ENCODE measurements at regions not wholly inside any gene's neighbourhood (a gene's known extent, or its start where the extent isn't known, plus 50 kb on each side); places are given as distances from the start of the nearest gene placed in this dataset.
"Not testable (repeated sequence)": the region's sequence is repeated elsewhere in the genome, so short reads cannot be mapped to it uniquely, and the experiment has no call there.

GRCh38 chr5:15384176-15384575 lies 115.8 kb upstream of the FBXL7 start:
- DNase-seq (ENCODE audit: low read depth), result no peak

- DNase-seq (ENCODE audit: low read depth), result no peak
These were observed 116.5 kb upstream of the FBXL7 start for GRCh38 chr5:15383469-15383868.

GRCh38 chr5:15383021-15383420 lies 117.0 kb upstream of the FBXL7 start:
- no peak for DNase-seq (ENCODE audit: low read depth)

GRCh38 chr5:15377573-15378340 lies 122.2 kb upstream of the FBXL7 start:
- DNase-seq (ENCODE audit: low read depth), result no peak

- DNase-seq (ENCODE audit: low read depth), result no peak
These were observed 123.2 kb upstream of the FBXL7 start for GRCh38 chr5:15376803-15377202.

GRCh38 chr5:15376088-15376487 lies 123.9 kb upstream of the FBXL7 start:
- DNase-seq (ENCODE audit: low read depth), result no peak

GRCh38 chr5:15375559-15375958 lies 124.4 kb upstream of the FBXL7 start:
- DNase-seq (ENCODE audit: low read depth), result no peak

- DNase-seq (ENCODE audit: low read depth), result no peak
These were observed 125.1 kb upstream of the FBXL7 start for GRCh38 chr5:15374886-15375285.

GRCh38 chr5:15373151-15373550 lies 126.8 kb upstream of the FBXL7 start:
- no peak for DNase-seq (ENCODE audit: low read depth)

- no peak for DNase-seq (ENCODE audit: low read depth)
These were observed 128.8 kb upstream of the FBXL7 start for GRCh38 chr5:15371184-15371583.

- no peak for DNase-seq (ENCODE audit: low read depth)
These were observed 131.1 kb upstream of the FBXL7 start for GRCh38 chr5:15368835-15369234.

- no peak for DNase-seq (ENCODE audit: low read depth)
These were observed 132.5 kb upstream of the FBXL7 start for GRCh38 chr5:15367489-15367888.

GRCh38 chr5:15366676-15367391 lies 133.1 kb upstream of the FBXL7 start:
- no peak for DNase-seq (ENCODE audit: low read depth)

- DNase-seq (ENCODE audit: low read depth), result no peak
These were observed 134.9 kb upstream of the FBXL7 start for GRCh38 chr5:15365070-15365469.

GRCh38 chr5:15363601-15364000 lies 136.4 kb upstream of the FBXL7 start:
- no peak for DNase-seq (ENCODE audit: low read depth)

- DNase-seq (ENCODE audit: low read depth), result not testable (repeated sequence)
These were observed 142.9 kb upstream of the FBXL7 start for GRCh38 chr5:15357092-15357453.

- DNase-seq (ENCODE audit: low read depth), result not testable (repeated sequence)
These were observed 143.5 kb upstream of the FBXL7 start for GRCh38 chr5:15356308-15357091.

- DNase-seq (ENCODE audit: low read depth), result no peak
These were observed 146.0 kb upstream of the FBXL7 start for GRCh38 chr5:15354021-15354420.

GRCh38 chr5:15353086-15353645 lies 146.8 kb upstream of the FBXL7 start:
- no peak for DNase-seq (ENCODE audit: low read depth)

GRCh38 chr5:15350614-15351013 lies 149.4 kb upstream of the FBXL7 start:
- no peak for DNase-seq (ENCODE audit: low read depth)

- no peak for DNase-seq (ENCODE audit: low read depth)
These were observed 153.2 kb upstream of the FBXL7 start for GRCh38 chr5:15346738-15347137.

- DNase-seq (ENCODE audit: low read depth), result no peak
These were observed 155.0 kb upstream of the FBXL7 start for GRCh38 chr5:15344954-15345353.

GRCh38 chr5:15338546-15338945 lies 161.4 kb upstream of the FBXL7 start:
- no peak for DNase-seq (ENCODE audit: low read depth)

Data from GM04503 (cell line).